ENCODE measurements at regions not wholly inside any gene's neighbourhood (a gene's known extent, or its start where the extent isn't known, plus 50 kb on each side); places are given as distances from the start of the nearest gene placed in this dataset.
A peak's percentile ranks its signal among the peaks of the same experiment; 100 is the strongest.

DNA sequence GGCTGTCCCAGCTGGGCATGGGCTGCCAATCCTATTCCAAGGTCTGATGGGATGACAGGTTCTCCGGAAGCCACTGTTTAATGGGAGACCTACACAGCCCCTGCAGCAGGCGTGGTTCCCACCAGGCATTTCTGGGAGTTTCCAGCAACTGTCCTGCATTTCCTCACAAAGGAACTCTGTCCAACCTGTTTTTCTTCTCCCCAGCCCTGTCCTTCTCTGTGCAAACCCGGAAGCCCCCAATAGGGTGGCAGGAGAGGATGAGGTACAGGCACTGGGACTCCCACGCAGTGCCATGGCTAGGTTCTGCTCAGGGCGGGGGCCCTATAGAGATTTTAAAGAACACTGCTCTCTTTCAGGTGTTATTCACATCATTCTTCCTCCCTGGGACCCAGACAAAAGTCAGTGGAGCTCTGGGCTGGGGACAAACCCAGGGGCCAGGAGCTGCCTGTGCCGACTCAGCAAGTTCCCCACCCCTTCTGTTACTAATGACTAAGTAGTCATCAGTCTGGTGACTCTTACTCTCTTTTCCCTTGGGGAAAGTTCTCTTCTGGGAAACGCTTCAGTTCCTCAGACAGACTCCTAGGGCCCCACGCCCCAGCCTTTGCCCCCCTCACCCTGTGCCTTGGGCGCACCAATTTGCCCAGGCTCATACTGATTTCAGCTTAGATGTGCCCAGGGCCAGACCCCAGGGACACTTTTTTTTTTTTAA lies 97.7 kb downstream of the CD47 start:
- FAIRE-seq, result no peak
- TF ChIP-seq, protein P1, sequence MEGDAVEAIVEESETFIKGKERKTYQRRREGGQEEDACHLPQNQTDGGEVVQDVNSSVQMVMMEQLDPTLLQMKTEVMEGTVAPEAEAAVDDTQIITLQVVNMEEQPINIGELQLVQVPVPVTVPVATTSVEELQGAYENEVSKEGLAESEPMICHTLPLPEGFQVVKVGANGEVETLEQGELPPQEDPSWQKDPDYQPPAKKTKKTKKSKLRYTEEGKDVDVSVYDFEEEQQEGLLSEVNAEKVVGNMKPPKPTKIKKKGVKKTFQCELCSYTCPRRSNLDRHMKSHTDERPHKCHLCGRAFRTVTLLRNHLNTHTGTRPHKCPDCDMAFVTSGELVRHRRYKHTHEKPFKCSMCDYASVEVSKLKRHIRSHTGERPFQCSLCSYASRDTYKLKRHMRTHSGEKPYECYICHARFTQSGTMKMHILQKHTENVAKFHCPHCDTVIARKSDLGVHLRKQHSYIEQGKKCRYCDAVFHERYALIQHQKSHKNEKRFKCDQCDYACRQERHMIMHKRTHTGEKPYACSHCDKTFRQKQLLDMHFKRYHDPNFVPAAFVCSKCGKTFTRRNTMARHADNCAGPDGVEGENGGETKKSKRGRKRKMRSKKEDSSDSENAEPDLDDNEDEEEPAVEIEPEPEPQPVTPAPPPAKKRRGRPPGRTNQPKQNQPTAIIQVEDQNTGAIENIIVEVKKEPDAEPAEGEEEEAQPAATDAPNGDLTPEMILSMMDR (IDR thresholded peaks at IDR 0.05; ENCODE audit: insufficient read depth, low read length, severe bottlenecking), result no peak
- Histone ChIP-seq H3K27me3 (ENCODE audit: control insufficient read depth, insufficient read depth, low read length) (no peaks in the 10 kb centered on the region), H3K4me3 (ENCODE audit: low read depth, low read length) (no peak overlapping the region), H3K36me3 (ENCODE audit: control insufficient read depth, insufficient read depth, low read length) (no peaks in the 10 kb centered on the region)
- DNase-seq (ENCODE audit: low read depth), result peak; percentile 87

DNA sequence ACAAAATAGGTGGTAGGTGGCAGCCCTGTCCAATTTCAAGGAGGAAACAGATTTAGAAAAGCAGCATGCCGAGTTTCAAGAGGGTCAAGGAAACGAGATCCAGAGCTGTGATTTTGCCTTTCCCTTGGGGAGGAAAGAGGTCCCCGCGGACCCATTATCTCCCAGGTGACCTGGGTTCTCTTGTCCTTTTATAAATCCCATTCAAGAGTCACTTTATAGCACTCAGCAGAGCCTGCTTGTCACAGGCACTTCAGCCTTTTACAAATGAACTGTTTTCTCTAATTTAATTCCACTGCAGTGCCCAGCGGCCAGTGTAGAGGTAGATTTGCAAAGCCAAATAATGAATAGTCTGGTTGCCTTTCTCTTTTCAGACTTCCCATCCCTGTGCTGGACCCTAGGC lies 99.9 kb downstream of the CD47 start:
- TF ChIP-seq, protein P1 (IDR thresholded peaks at IDR 0.05; ENCODE audit: insufficient read depth, low read length, severe bottlenecking), result no peak
- Histone ChIP-seq H3K27me3 (ENCODE audit: control insufficient read depth, insufficient read depth, low read length) (no peaks in the 10 kb centered on the region), H3K4me3 (ENCODE audit: low read depth, low read length) (no peak overlapping the region), H3K36me3 (ENCODE audit: control insufficient read depth, insufficient read depth, low read length) (no peaks in the 10 kb centered on the region)
- DNase-seq (ENCODE audit: low read depth), result no peak
- FAIRE-seq, result no peak

DNA sequence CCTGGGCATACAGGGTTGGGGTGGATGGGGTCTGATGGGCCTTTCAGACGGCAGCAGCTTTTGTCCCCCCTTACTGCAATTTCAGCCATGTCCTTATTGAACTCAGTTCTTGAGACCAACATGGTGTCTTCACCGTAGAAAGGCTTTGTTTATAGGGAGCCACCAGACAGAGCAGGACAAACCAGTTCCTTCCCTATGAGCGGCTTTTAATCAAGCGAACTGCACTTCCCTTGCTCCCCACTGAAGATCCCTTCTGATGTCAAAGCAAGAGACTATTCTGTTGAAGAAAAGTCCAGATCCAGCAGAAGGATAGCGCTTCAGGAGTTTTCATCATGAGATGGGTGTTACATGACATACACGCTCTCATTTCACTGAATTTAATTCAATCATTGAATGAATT lies 100.4 kb downstream of the CD47 start:
- H3K27me3 ChIP-seq (ENCODE audit: control insufficient read depth, insufficient read depth, low read length), result no peaks in the 10 kb centered on the region
- no peaks in the 10 kb centered on the region for H3K36me3 ChIP-seq (ENCODE audit: control insufficient read depth, insufficient read depth, low read length)
- FAIRE-seq (no peak), DNase-seq (ENCODE audit: low read depth) (no peak)
- TF ChIP-seq, protein P1 (IDR thresholded peaks at IDR 0.05; ENCODE audit: insufficient read depth, low read length, severe bottlenecking), result no peak
- no peak overlapping the region for H3K4me3 ChIP-seq (ENCODE audit: low read depth, low read length)

DNA sequence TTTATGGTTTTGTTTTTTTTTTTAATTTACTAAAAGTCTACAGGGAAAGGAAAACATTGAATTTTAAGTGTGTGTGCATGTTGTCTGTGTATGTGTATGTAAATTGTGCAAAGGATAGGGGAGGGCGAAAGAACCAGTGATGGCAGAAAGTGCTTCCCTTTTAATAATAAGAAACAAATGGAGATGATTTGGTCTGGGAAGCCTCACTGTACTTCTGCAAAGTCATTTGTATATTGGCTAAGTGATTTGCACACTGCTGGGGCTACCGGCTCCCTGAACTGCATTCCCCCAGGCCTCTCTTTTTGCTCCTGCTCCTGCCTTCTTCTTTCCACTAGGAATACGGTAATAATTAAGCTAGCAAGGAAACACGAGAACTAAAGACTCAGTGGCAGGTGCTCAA lies 101.2 kb downstream of the CD47 start:
- DNase-seq (ENCODE audit: low read depth) (no peak), FAIRE-seq (no peak)
- Histone ChIP-seq H3K36me3 (ENCODE audit: control insufficient read depth, insufficient read depth, low read length) (no peaks in the 10 kb centered on the region), H3K27me3 (ENCODE audit: control insufficient read depth, insufficient read depth, low read length) (no peaks in the 10 kb centered on the region), H3K4me3 (ENCODE audit: low read depth, low read length) (no peak overlapping the region)
- TF ChIP-seq, protein P1 (IDR thresholded peaks at IDR 0.05; ENCODE audit: insufficient read depth, low read length, severe bottlenecking), result no peak

DNA sequence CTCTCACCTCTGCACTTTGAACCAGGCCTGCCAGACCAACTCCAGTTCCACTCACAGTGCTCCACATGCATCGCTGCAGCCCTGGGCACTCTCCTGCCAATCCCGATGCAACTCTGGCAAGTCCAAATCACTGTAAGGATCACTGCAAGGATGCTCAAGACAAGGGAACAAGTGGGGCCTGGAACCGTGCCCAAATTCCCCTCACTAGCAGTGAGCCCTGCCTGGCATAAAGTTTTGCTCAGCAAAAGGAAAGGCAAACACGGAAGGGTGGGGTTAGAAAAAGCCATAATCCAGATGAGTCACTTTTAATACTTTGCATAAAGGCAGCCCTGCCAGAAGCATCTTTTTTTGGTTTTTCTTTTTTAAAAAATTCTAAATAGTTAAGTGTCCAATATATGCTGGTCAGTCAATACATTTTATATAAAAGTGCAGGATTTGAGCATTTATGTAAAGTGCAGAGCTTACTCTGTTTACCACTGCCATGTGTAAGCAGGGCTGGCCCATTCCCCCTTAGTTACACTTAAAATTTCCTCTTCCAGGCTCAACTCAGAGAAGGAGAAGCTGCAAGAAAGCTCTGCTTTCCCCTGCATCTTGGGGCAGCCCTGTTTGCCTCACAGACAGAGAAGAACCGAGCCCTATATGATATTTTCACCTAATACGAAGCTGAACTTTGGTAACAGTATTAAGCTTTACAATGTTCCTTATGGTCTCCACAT lies 102.2 kb downstream of the CD47 start:
- no peak for FAIRE-seq
- Histone ChIP-seq H3K4me3 (ENCODE audit: low read depth, low read length) (no peak overlapping the region), H3K27me3 (ENCODE audit: control insufficient read depth, insufficient read depth, low read length) (no peaks in the 10 kb centered on the region), H3K36me3 (ENCODE audit: control insufficient read depth, insufficient read depth, low read length) (no peaks in the 10 kb centered on the region)
- TF ChIP-seq, protein P1 (IDR thresholded peaks at IDR 0.05; ENCODE audit: insufficient read depth, low read length, severe bottlenecking), result no peak
- peak; percentile 80 for DNase-seq (ENCODE audit: low read depth)

All from bronchial epithelial cell (primary cell).